GM23338 (cell line): ENCODE measurements at regions not wholly inside any gene's neighbourhood (a gene's known extent, or its start where the extent isn't known, plus 50 kb on each side); places are given as distances from the start of the nearest gene placed in this dataset.
A peak's percentile ranks its signal among the peaks of the same experiment; 100 is the strongest.

Source experiments
- ATAC-seq: fragments of 200-7000 bp; cut with Tn5 transposase; 3 replicates; pipeline ENCODE4 v1.9.1; 2020
- DNase-seq: peaks from one replicate; pipeline ENCODE4 v3.0.0-alpha.2; 2015; ENCODE audit warnings: low spot score
- H2AFZ ChIP-seq: fragments of 200-600 bp; sonication (generic); 2 replicates; pipeline ENCODE4 v1.8.0; 2016; ENCODE audit warnings: antibody characterized with exemption, mild to moderate bottlenecking, moderate library complexity
- H3F3A ChIP-seq: fragments of 200-600 bp; sonication (generic); replicated peaks from 2 replicates; pipeline ENCODE4 v1.8.0; 2017; ENCODE audit warnings: antibody characterized with exemption, mixed run types, low read depth
- H3K27ac ChIP-seq: fragments of 200-600 bp; sonication (generic); 2 replicates; pipeline ENCODE4 v1.6.1; 2016; ENCODE audit warnings: low read depth
- H3K27me3 ChIP-seq: fragments of 200-600 bp; sonication (generic); 2 replicates; pipeline ENCODE4 v1.8.0; 2016; ENCODE audit warnings: mild to moderate bottlenecking, mixed run types, moderate library complexity; ENCODE audit not compliant: insufficient read depth
- H3K36me3 ChIP-seq: fragments of 200-600 bp; sonication (generic); 2 replicates; pipeline ENCODE4 v1.8.0; 2016; ENCODE audit warnings: mild to moderate bottlenecking; ENCODE audit not compliant: insufficient read depth
- H3K4me1 ChIP-seq: fragments of 200-600 bp; sonication (generic); 2 replicates; pipeline ENCODE4 v1.8.0; 2016; ENCODE audit warnings: mild to moderate bottlenecking, moderate library complexity; ENCODE audit not compliant: insufficient read depth
- H3K4me2 ChIP-seq: fragments of 200-600 bp; sonication (generic); 2 replicates; pipeline ENCODE4 v1.7.1; 2017; ENCODE audit warnings: mixed run types
- H3K4me3 ChIP-seq: fragments of 200-600 bp; sonication (generic); 2 replicates; pipeline ENCODE4 v1.6.1; 2016; ENCODE audit warnings: mixed run types
- H3K79me2 ChIP-seq: fragments of 200-600 bp; sonication (generic); replicated peaks from 2 replicates; pipeline ENCODE4 v1.8.0; 2017; ENCODE audit warnings: mild to moderate bottlenecking; ENCODE audit not compliant: insufficient read depth
- H3K9me2 ChIP-seq: fragments of 200-600 bp; sonication (generic); 2 replicates; pipeline ENCODE4 v1.8.0; 2017; ENCODE audit not compliant: insufficient read depth
- H4K20me1 ChIP-seq: fragments of 200-600 bp; sonication (generic); replicated peaks from 2 replicates; pipeline ENCODE4 v1.8.0; 2017; ENCODE audit warnings: mild to moderate bottlenecking; ENCODE audit not compliant: insufficient read depth
- H3K27ac Mint-ChIP-seq: 2 replicates; pipeline ENCODE4 v1.8.0; 2020; ENCODE audit warnings: inconsistent platforms, mild to moderate bottlenecking, moderate library complexity, mixed read lengths
- H3K27me3 Mint-ChIP-seq: 3 replicates; pipeline ENCODE4 v1.8.0; 2022; ENCODE audit warnings: low read depth, mild to moderate bottlenecking, moderate library complexity, mixed read lengths, inconsistent platforms; ENCODE audit not compliant: insufficient read depth, poor library complexity
- H3K36me3 Mint-ChIP-seq: 3 replicates; pipeline ENCODE4 v1.8.0; 2021; ENCODE audit warnings: low read depth, mild to moderate bottlenecking, inconsistent platforms, moderate library complexity, mixed read lengths
- H3K4me1 Mint-ChIP-seq: 3 replicates; pipeline ENCODE4 v1.8.0; 2020; ENCODE audit warnings: mild to moderate bottlenecking, inconsistent platforms, mixed read lengths
- H3K4me3 Mint-ChIP-seq: 3 replicates; pipeline ENCODE4 v1.8.0; 2021; ENCODE audit warnings: moderate library complexity, mild to moderate bottlenecking, inconsistent platforms, mixed read lengths
- H3K9me3 Mint-ChIP-seq: 3 replicates; pipeline ENCODE4 v1.8.0; 2020; ENCODE audit warnings: moderate library complexity, mild to moderate bottlenecking, inconsistent platforms, mixed read lengths
- CREB1 ChIP-seq: fragments of 250-450 bp; sonication (Bioruptor Pico); IDR thresholded peaks from 2 replicates; pipeline ENCODE4 v1.5.0; 2020; ENCODE audit warnings: low read depth, mild to moderate bottlenecking, moderate library complexity
- EZH2 ChIP-seq: fragments of 200-600 bp; sonication (generic); IDR thresholded peaks from one replicate; pipeline ENCODE4 v1.8.0; 2017; ENCODE audit warnings: antibody characterized with exemption, mild to moderate bottlenecking, low read depth; ENCODE audit not compliant: unreplicated experiment
- EZH2phosphoT487 ChIP-seq: fragments of 200-600 bp; sonication (generic); IDR thresholded peaks from one replicate; pipeline ENCODE4 v1.8.1; 2018; ENCODE audit warnings: antibody characterized with exemption; ENCODE audit not compliant: unreplicated experiment
- JUNB ChIP-seq: IDR thresholded peaks from one replicate; pipeline ENCODE4 v1.6.1; 2016; ENCODE audit warnings: antibody characterized with exemption; ENCODE audit not compliant: unreplicated experiment
- POLR2AphosphoS5 ChIP-seq: IDR thresholded peaks from 2 replicates; pipeline ENCODE4 v1.6.1; 2016; ENCODE audit warnings: antibody characterized with exemption, low read depth
- STAT1 ChIP-seq: IDR thresholded peaks from one replicate; pipeline ENCODE4 v1.6.1; 2016; ENCODE audit warnings: antibody characterized with exemption; ENCODE audit not compliant: unreplicated experiment
- ZNF114 ChIP-seq: fragments of 250-450 bp; sonication (Bioruptor Pico); IDR thresholded peaks from 2 replicates; pipeline ENCODE4 v1.5.0; 2020; ENCODE audit warnings: mild to moderate bottlenecking, moderate library complexity
- ZNF331 ChIP-seq: fragments of 250-450 bp; sonication (Bioruptor Pico); IDR thresholded peaks from 2 replicates; pipeline ENCODE4 v1.5.0; 2020; ENCODE audit warnings: low read depth, mild to moderate bottlenecking, moderate library complexity
- TF ChIP-seq, protein P1 (sequence below): IDR thresholded peaks from 2 replicates; pipeline ENCODE4 v1.6.1; 2016; ENCODE audit warnings: antibody characterized with exemption
- TF ChIP-seq, protein P2 (sequence below): fragments of 250-450 bp; sonication (Bioruptor Pico); IDR thresholded peaks from 2 replicates; pipeline ENCODE4 v1.5.0; 2020; ENCODE audit warnings: mild to moderate bottlenecking, moderate library complexity
- TF ChIP-seq, protein P3 (sequence below), 2 experiments: fragments of 200-600 bp in 1 of 2; sonication (generic) in 1 of 2; conservative IDR thresholded peaks; 2 replicates each; pipeline versions ENCODE4 v1.5.1 to v1.6.1; 2016 to 2017; ENCODE audit warnings: antibody characterized with exemption in 2 of 2, low read depth in 2 of 2, mild to moderate bottlenecking in 2 of 2, moderate library complexity in 1 of 2
- TF ChIP-seq, protein P4 (sequence below): IDR thresholded peaks from one replicate; pipeline ENCODE4 v1.6.1; 2018; ENCODE audit warnings: antibody characterized with exemption; ENCODE audit not compliant: unreplicated experiment

DNA sequence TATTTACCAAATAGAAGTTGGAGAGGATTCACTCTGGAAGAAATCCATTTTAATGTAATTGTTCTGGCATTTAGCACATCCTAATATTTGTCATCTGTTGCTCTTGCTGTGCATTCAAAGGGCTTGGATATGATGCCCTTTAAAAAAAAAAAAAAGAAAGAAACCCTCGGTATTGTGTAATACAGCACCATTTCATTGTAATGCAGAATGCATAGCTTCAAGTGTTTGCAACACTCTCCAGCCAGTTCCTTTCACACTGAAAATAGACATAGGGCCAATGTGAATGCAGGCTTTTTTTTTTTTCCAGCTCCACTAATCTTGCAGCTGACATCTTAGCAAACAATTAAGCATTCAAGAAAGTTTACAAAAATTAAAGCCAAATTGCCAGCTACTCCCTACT is 197.4 kb upstream of the POU3F2 start:
- Histone ChIP-seq H3K79me2 (no peaks in the 10 kb centered on the region), H3K4me1 (peaks cover 86% of the 10 kb centered on the region), H3K27ac (peak overlapping the region; percentile 39; the same call in 1 of the 2 replicates), H4K20me1 (no peaks in the 10 kb centered on the region), H3K4me3 (peak overlapping the region; percentile 9; the same call in 1 of the 2 replicates), H3K4me2 (peak overlapping the region; percentile 50), H3K36me3 (no peaks in the 10 kb centered on the region), H3K9me2 (no peaks in the 10 kb centered on the region), H3K27me3 (no peaks in the 10 kb centered on the region), H2AFZ (no peak overlapping the region), H3F3A (no peaks in the 10 kb centered on the region)
- ATAC-seq (peak; percentile 72), DNase-seq (peak; percentile 72)
- TF ChIP-seq JUNB (no peak), ZNF331 (CRISPR knock-in tag) (no peak), CREB1 (CRISPR knock-in tag) (no peak), STAT1 (no peak), POLR2AphosphoS5 (no peak), ZNF114 (no peak), EZH2 (no peak), EZH2phosphoT487 (no peak)
- TF ChIP-seq, protein P1, sequence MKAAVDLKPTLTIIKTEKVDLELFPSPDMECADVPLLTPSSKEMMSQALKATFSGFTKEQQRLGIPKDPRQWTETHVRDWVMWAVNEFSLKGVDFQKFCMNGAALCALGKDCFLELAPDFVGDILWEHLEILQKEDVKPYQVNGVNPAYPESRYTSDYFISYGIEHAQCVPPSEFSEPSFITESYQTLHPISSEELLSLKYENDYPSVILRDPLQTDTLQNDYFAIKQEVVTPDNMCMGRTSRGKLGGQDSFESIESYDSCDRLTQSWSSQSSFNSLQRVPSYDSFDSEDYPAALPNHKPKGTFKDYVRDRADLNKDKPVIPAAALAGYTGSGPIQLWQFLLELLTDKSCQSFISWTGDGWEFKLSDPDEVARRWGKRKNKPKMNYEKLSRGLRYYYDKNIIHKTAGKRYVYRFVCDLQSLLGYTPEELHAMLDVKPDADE = no peak
- TF ChIP-seq, protein P2, sequence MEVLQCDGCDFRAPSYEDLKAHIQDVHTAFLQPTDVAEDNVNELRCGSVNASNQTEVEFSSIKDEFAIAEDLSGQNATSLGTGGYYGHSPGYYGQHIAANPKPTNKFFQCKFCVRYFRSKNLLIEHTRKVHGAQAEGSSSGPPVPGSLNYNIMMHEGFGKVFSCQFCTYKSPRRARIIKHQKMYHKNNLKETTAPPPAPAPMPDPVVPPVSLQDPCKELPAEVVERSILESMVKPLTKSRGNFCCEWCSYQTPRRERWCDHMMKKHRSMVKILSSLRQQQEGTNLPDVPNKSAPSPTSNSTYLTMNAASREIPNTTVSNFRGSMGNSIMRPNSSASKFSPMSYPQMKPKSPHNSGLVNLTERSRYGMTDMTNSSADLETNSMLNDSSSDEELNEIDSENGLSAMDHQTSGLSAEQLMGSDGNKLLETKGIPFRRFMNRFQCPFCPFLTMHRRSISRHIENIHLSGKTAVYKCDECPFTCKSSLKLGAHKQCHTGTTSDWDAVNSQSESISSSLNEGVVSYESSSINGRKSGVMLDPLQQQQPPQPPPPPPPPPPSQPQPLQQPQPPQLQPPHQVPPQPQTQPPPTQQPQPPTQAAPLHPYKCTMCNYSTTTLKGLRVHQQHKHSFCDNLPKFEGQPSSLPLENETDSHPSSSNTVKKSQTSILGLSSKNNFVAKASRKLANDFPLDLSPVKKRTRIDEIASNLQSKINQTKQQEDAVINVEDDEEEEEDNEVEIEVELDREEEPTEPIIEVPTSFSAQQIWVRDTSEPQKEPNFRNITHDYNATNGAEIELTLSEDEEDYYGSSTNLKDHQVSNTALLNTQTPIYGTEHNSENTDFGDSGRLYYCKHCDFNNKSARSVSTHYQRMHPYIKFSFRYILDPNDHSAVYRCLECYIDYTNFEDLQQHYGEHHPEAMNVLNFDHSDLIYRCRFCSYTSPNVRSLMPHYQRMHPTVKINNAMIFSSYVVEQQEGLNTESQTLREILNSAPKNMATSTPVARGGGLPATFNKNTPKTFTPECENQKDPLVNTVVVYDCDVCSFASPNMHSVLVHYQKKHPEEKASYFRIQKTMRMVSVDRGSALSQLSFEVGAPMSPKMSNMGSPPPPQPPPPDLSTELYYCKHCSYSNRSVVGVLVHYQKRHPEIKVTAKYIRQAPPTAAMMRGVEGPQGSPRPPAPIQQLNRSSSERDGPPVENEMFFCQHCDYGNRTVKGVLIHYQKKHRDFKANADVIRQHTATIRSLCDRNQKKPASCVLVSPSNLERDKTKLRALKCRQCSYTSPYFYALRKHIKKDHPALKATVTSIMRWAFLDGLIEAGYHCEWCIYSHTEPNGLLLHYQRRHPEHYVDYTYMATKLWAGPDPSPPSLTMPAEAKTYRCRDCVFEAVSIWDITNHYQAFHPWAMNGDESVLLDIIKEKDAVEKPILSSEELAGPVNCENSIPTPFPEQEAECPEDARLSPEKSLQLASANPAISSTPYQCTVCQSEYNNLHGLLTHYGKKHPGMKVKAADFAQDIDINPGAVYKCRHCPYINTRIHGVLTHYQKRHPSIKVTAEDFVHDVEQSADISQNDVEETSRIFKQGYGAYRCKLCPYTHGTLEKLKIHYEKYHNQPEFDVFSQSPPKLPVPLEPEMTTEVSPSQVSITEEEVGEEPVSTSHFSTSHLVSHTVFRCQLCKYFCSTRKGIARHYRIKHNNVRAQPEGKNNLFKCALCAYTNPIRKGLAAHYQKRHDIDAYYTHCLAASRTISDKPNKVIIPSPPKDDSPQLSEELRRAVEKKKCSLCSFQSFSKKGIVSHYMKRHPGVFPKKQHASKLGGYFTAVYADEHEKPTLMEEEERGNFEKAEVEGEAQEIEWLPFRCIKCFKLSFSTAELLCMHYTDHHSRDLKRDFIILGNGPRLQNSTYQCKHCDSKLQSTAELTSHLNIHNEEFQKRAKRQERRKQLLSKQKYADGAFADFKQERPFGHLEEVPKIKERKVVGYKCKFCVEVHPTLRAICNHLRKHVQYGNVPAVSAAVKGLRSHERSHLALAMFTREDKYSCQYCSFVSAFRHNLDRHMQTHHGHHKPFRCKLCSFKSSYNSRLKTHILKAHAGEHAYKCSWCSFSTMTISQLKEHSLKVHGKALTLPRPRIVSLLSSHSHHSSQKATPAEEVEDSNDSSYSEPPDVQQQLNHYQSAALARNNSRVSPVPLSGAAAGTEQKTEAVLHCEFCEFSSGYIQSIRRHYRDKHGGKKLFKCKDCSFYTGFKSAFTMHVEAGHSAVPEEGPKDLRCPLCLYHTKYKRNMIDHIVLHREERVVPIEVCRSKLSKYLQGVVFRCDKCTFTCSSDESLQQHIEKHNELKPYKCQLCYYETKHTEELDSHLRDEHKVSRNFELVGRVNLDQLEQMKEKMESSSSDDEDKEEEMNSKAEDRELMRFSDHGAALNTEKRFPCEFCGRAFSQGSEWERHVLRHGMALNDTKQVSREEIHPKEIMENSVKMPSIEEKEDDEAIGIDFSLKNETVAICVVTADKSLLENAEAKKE (CRISPR knock-in tag) = no peak
- TF ChIP-seq, protein P3, sequence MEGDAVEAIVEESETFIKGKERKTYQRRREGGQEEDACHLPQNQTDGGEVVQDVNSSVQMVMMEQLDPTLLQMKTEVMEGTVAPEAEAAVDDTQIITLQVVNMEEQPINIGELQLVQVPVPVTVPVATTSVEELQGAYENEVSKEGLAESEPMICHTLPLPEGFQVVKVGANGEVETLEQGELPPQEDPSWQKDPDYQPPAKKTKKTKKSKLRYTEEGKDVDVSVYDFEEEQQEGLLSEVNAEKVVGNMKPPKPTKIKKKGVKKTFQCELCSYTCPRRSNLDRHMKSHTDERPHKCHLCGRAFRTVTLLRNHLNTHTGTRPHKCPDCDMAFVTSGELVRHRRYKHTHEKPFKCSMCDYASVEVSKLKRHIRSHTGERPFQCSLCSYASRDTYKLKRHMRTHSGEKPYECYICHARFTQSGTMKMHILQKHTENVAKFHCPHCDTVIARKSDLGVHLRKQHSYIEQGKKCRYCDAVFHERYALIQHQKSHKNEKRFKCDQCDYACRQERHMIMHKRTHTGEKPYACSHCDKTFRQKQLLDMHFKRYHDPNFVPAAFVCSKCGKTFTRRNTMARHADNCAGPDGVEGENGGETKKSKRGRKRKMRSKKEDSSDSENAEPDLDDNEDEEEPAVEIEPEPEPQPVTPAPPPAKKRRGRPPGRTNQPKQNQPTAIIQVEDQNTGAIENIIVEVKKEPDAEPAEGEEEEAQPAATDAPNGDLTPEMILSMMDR (conservative IDR thresholded peaks at IDR 0.05; ENCODE audit: low read depth in 2 of 2) = no peak
- TF ChIP-seq, protein P4, sequence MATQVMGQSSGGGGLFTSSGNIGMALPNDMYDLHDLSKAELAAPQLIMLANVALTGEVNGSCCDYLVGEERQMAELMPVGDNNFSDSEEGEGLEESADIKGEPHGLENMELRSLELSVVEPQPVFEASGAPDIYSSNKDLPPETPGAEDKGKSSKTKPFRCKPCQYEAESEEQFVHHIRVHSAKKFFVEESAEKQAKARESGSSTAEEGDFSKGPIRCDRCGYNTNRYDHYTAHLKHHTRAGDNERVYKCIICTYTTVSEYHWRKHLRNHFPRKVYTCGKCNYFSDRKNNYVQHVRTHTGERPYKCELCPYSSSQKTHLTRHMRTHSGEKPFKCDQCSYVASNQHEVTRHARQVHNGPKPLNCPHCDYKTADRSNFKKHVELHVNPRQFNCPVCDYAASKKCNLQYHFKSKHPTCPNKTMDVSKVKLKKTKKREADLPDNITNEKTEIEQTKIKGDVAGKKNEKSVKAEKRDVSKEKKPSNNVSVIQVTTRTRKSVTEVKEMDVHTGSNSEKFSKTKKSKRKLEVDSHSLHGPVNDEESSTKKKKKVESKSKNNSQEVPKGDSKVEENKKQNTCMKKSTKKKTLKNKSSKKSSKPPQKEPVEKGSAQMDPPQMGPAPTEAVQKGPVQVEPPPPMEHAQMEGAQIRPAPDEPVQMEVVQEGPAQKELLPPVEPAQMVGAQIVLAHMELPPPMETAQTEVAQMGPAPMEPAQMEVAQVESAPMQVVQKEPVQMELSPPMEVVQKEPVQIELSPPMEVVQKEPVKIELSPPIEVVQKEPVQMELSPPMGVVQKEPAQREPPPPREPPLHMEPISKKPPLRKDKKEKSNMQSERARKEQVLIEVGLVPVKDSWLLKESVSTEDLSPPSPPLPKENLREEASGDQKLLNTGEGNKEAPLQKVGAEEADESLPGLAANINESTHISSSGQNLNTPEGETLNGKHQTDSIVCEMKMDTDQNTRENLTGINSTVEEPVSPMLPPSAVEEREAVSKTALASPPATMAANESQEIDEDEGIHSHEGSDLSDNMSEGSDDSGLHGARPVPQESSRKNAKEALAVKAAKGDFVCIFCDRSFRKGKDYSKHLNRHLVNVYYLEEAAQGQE = no peak
- no peak overlapping the region for H3K27ac Mint-ChIP-seq
- H3K9me3 Mint-ChIP-seq = no peaks in the 10 kb centered on the region
- peaks cover 81% of the 10 kb centered on the region for H3K4me1 Mint-ChIP-seq
- H3K27me3 Mint-ChIP-seq = peaks cover 3% of the 10 kb centered on the region
- no peaks in the 10 kb centered on the region for H3K36me3 Mint-ChIP-seq
- H3K4me3 Mint-ChIP-seq = no peak overlapping the region
